Mesendoderm (in vitro differentiated cells): ENCODE measurements at regions not wholly inside any gene's neighbourhood (a gene's known extent, or its start where the extent isn't known, plus 50 kb on each side); places are given as distances from the start of the nearest gene placed in this dataset.

ENCODE experiments used
- DNase-seq: peaks from one replicate; pipeline ENCODE4 v3.0.0; 2013
- H2AK5ac ChIP-seq: 2 replicates; pipeline ENCODE4 v1.6.1; 2013; ENCODE audit warnings: low read length, inconsistent platforms
- H2BK120ac ChIP-seq: 2 replicates; pipeline ENCODE4 v1.6.1; 2013; ENCODE audit warnings: low read depth, mild to moderate bottlenecking, low read length, moderate library complexity, mixed read lengths
- H2BK15ac ChIP-seq: replicated peaks from 2 replicates; pipeline ENCODE4 v1.6.1; 2013; ENCODE audit warnings: low read depth, mild to moderate bottlenecking, moderate library complexity
- H2BK5ac ChIP-seq: 2 replicates; pipeline ENCODE4 v1.6.1; 2013; ENCODE audit warnings: low read length, inconsistent platforms
- H3K18ac ChIP-seq: 2 replicates; pipeline ENCODE4 v1.6.1; 2013; ENCODE audit warnings: mild to moderate bottlenecking, low read length, mixed read lengths
- H3K23ac ChIP-seq: one replicate; pipeline ENCODE4 v1.6.1; 2013; ENCODE audit warnings: low read length
- H3K27ac ChIP-seq: 2 replicates; pipeline ENCODE4 v1.5.1; 2013; ENCODE audit warnings: low read depth, mild to moderate bottlenecking, inconsistent platforms, low read length, moderate library complexity
- H3K27me3 ChIP-seq: 2 replicates; pipeline ENCODE4 v1.6.1; 2013; ENCODE audit warnings: low read length, control low read depth, mild to moderate bottlenecking, inconsistent platforms; ENCODE audit not compliant: insufficient read depth, poor library complexity
- H3K36me3 ChIP-seq: 2 replicates; pipeline ENCODE4 v1.6.1; 2013; ENCODE audit warnings: low read length, inconsistent platforms; ENCODE audit not compliant: control insufficient read depth, insufficient read depth
- H3K4ac ChIP-seq: one replicate; pipeline ENCODE4 v1.6.1; 2013; ENCODE audit warnings: low read depth, mild to moderate bottlenecking, low read length, moderate library complexity
- H3K4me1 ChIP-seq: 2 replicates; pipeline ENCODE4 v1.6.1; 2013; ENCODE audit warnings: low read depth, low read length, inconsistent platforms; ENCODE audit not compliant: control insufficient read depth
- H3K4me2 ChIP-seq: 2 replicates; pipeline ENCODE4 v1.6.1; 2013; ENCODE audit warnings: low read length
- H3K4me3 ChIP-seq: 2 replicates; pipeline ENCODE4 v1.5.1; 2013; ENCODE audit warnings: mild to moderate bottlenecking, low read length
- H3K56ac ChIP-seq: one replicate; pipeline ENCODE4 v1.6.1; 2013; ENCODE audit warnings: low read length
- H3K79me1 ChIP-seq: 2 replicates; pipeline ENCODE4 v1.6.1; 2013; ENCODE audit warnings: low read length, inconsistent platforms
- H3K79me2 ChIP-seq: 2 replicates; pipeline ENCODE4 v1.6.1; 2013; ENCODE audit warnings: mild to moderate bottlenecking, low read length; ENCODE audit not compliant: control insufficient read depth, insufficient read depth
- H3K9ac ChIP-seq: 2 replicates; pipeline ENCODE4 v1.6.1; 2013; ENCODE audit warnings: low read length, inconsistent platforms
- H4K5ac ChIP-seq: one replicate; pipeline ENCODE4 v1.6.1; 2013; ENCODE audit warnings: low read length
- H4K8ac ChIP-seq: one replicate; pipeline ENCODE4 v1.6.1; 2013; ENCODE audit warnings: low read depth, mild to moderate bottlenecking, control low read depth, low read length, moderate library complexity
- WGBS: extraction: QIAGEN DNeasy Blood & Tissue Kit; methylation state at CpG from one replicate; pipeline ENCODE4 v1.1.7; 2013; ENCODE audit warnings: low lambda C conversion rate, missing lambda C conversion rate; ENCODE audit not compliant: insufficient coverage; ENCODE audit errors: extremely low coverage; 5-methylcytosine and 5-hydroxymethylcytosine counted together

DNA sequence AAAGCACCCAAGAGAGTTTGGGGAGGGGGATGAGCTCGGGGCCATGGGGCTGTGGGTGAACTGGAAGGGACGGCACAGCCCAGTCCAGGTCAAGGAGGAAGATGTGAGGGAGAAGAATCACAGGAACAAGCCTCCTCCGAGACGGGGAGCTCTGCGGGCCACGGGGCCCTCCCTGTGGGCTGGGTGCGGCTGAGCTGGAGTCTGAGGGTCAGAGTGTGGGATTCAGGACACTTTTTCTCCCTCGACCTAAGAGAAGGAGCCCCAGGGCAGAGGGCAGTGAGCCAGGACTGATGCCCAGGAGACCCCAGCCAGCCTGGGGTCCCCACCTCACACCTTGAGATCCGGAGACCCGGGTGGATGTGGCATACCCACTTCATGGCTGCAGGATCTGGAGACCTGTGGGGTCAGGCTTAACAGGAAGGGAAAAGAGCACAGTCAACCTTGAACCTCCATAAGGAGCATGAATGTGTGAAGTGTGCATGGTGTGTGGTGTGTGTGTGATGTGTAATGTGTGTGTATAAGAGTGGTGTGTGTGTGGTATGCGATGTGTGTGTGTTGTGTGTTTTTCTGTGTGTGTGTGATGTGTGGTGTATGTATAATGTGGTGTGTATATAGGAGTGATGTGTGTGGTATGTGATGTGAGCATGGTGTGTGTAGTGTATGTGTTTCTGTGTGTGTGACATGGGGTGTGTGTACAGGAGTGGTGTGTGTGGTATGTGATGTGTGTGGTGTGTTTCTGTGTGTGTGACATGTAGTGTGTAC, 504.6 kb downstream of the BRD1 start:
- Histone ChIP-seq H3K9ac (no peak overlapping the region), H3K36me3 (no peaks in the 10 kb centered on the region), H4K5ac (no peak overlapping the region), H2BK15ac (no peak overlapping the region), H3K4me3 (no peak overlapping the region), H3K27ac (no peak overlapping the region), H3K23ac (no peak overlapping the region), H3K79me1 (no peaks in the 10 kb centered on the region), H3K18ac (no peak overlapping the region), H3K4ac (no peak overlapping the region), H2BK120ac (no peak overlapping the region), H3K27me3 (no peaks in the 10 kb centered on the region), H3K79me2 (no peaks in the 10 kb centered on the region), H4K8ac (no peak overlapping the region), H3K4me2 (no peak overlapping the region), H3K56ac (no peak overlapping the region), H3K4me1 (no peaks in the 10 kb centered on the region), H2BK5ac (no peak overlapping the region), H2AK5ac (no peak overlapping the region)
- WGBS, result 100% methylated on average over 1 of the region's 11 CpGs
- DNase-seq, result no peak

DNA sequence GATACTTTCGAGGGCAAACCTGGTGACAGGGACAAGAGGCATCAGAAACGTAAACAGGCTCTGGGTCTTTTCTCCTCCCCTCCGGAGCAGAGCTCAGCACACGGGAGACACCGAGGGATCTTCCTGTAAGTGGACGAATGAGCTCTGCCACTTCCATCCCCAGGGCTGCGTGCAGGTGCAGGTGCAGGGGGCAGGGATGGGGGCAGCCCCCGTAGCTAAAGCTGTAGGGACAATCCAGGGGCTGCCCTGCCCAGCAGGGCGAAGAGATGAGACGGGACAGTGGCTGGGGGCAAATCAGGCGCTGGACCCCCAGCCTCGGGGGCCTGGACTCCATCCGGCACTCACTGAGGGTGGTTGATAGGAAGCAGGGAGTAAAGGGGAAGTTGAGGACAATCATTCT, 505.4 kb downstream of the BRD1 start:
- H3K4me1 ChIP-seq, result no peaks in the 10 kb centered on the region
- DNase-seq, result no peak
- H3K27ac ChIP-seq, result no peak overlapping the region
- no peaks in the 10 kb centered on the region for H3K27me3 ChIP-seq
- H3K4ac ChIP-seq, result no peak overlapping the region
- no peak overlapping the region for H3K56ac ChIP-seq
- no peak overlapping the region for H3K4me2 ChIP-seq
- H3K9ac ChIP-seq, result no peak overlapping the region
- no peaks in the 10 kb centered on the region for H3K79me2 ChIP-seq
- H2BK5ac ChIP-seq, result no peak overlapping the region
- H3K36me3 ChIP-seq, result no peaks in the 10 kb centered on the region
- no peak overlapping the region for H3K4me3 ChIP-seq
- no CpG with 5 or more reads among the region's 13 CpGs for WGBS
- H3K23ac ChIP-seq, result no peak overlapping the region
- H3K18ac ChIP-seq, result no peak overlapping the region
- no peak overlapping the region for H4K5ac ChIP-seq
- no peak overlapping the region for H2AK5ac ChIP-seq
- no peak overlapping the region for H2BK15ac ChIP-seq
- H2BK120ac ChIP-seq, result no peak overlapping the region
- no peak overlapping the region for H4K8ac ChIP-seq
- no peaks in the 10 kb centered on the region for H3K79me1 ChIP-seq

DNA sequence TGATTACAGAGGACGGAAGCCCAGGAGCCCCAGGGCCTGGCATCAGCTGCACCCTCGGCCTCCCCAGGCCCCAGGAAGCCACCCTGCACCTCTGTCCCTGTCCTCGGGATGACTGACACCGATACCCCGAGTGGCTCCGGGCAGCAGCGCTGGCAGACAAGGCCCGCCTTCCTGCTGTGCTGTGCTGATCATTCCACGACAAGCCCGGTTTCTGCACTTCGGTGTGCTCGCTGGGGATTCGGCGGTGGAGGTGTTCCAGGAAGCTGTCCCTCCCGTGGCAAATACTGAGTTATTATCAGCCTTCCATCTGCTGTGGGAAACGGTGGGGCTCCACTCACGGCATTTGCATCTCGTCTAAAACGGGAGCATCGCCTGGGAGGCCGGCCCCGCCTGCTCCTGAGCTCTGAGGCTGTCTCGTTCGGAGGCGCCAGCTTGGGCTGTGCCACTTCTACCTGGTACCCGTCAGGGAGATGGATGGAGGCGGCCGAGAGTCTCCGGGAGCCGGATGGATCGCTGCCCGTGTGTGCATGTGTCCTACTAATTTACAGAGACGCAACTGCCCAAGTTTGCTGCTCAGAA, 506.1 kb downstream of the BRD1 start:
- no peak overlapping the region for H2AK5ac ChIP-seq
- no peaks in the 10 kb centered on the region for H3K4me1 ChIP-seq
- no peak for DNase-seq
- no CpG with 5 or more reads among the region's 33 CpGs for whole genome bisulfite sequencing
- H3K79me1 ChIP-seq, result no peaks in the 10 kb centered on the region
- no peak overlapping the region for H3K27ac ChIP-seq
- H3K23ac ChIP-seq, result no peak overlapping the region
- no peaks in the 10 kb centered on the region for H3K79me2 ChIP-seq
- H4K8ac ChIP-seq, result no peak overlapping the region
- H3K56ac ChIP-seq, result no peak overlapping the region
- H2BK15ac ChIP-seq, result no peak overlapping the region
- no peak overlapping the region for H2BK5ac ChIP-seq
- no peak overlapping the region for H3K9ac ChIP-seq
- H3K36me3 ChIP-seq, result no peaks in the 10 kb centered on the region
- no peak overlapping the region for H2BK120ac ChIP-seq
- H3K27me3 ChIP-seq, result no peaks in the 10 kb centered on the region
- H4K5ac ChIP-seq, result no peak overlapping the region
- H3K18ac ChIP-seq, result no peak overlapping the region
- no peak overlapping the region for H3K4me2 ChIP-seq
- no peak overlapping the region for H3K4me3 ChIP-seq
- H3K4ac ChIP-seq, result no peak overlapping the region

DNA sequence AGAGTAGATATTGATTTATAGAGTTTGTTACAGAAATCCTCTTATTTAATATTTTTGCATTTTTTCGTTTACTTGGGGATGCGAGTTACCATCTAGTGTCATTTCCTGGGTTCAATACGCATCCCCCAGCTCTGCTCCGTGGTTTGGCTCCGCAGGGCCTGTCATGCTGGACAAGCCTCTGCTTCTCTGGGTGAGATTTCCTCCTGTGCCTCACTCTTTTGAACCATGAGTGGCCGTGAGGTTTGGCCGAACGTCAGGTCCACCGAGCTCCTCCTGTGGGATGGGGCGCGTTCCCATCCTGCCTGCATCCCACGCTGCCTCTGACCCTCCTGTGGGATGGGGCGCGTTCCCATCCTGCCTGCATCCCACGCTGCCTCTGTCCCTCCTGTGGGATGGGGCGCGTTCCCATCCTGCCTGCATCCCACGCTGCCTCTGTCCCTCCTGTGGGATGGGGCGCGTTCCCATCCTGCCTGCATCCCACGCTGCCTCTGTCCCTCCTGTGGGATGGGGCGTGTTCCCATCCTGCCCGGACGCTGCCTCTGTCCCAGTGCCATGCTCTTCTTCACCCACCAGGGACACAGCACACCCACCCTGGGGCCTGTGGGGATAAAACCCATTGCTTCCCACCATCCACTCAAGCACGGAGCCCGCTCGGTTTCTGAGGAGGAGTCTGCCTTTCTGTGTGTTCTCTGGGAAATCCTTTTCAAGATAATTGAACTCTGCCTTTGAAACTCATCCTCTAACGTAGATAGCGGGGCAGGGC, 506.8 kb downstream of the BRD1 start:
- no peak overlapping the region for H4K8ac ChIP-seq
- no peaks in the 10 kb centered on the region for H3K36me3 ChIP-seq
- H2BK5ac ChIP-seq, result no peak overlapping the region
- no peak overlapping the region for H3K4ac ChIP-seq
- no peaks in the 10 kb centered on the region for H3K79me2 ChIP-seq
- no peak overlapping the region for H2AK5ac ChIP-seq
- H2BK120ac ChIP-seq, result no peak overlapping the region
- H3K9ac ChIP-seq, result no peak overlapping the region
- no peak overlapping the region for H3K23ac ChIP-seq
- H3K4me1 ChIP-seq, result no peaks in the 10 kb centered on the region
- no peak overlapping the region for H4K5ac ChIP-seq
- no peak for DNase-seq
- H3K27me3 ChIP-seq, result no peaks in the 10 kb centered on the region
- no peak overlapping the region for H3K4me2 ChIP-seq
- no peaks in the 10 kb centered on the region for H3K79me1 ChIP-seq
- no peak overlapping the region for H3K18ac ChIP-seq
- no peak overlapping the region for H3K27ac ChIP-seq
- H3K56ac ChIP-seq, result no peak overlapping the region
- WGBS, result no CpG with 5 or more reads among the region's 29 CpGs
- H3K4me3 ChIP-seq, result no peak overlapping the region
- no peak overlapping the region for H2BK15ac ChIP-seq

DNA sequence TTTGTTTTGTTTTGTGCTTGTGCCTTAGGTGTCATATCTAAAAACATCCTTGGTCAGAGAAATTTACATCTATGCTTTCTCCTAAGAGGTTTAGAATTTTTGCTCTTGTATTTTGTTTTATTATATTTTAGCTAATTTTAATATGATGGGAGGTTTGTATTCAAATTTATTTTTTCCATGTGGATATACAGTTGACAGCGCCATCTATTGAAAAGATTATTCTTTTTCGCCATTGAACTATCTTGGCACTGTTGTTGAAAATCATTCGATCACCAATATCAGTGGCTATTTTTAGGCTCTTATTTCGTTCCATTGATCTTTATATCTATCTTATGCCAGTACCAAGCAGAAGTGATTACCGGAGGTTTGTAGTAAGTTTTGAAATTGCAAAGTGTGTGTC, 510.3 kb downstream of the BRD1 start:
- Histone ChIP-seq H3K27ac (no peak overlapping the region), H3K4ac (no peak overlapping the region), H3K4me3 (no peak overlapping the region), H3K4me2 (no peak overlapping the region), H2BK5ac (no peak overlapping the region), H4K8ac (no peak overlapping the region), H3K18ac (no peak overlapping the region), H3K79me2 (no peaks in the 10 kb centered on the region), H2BK120ac (no peak overlapping the region), H3K56ac (no peak overlapping the region), H3K9ac (no peak overlapping the region), H3K27me3 (no peaks in the 10 kb centered on the region), H3K4me1 (no peaks in the 10 kb centered on the region), H2AK5ac (no peak overlapping the region), H3K79me1 (no peaks in the 10 kb centered on the region), H3K36me3 (no peaks in the 10 kb centered on the region), H3K23ac (no peak overlapping the region), H4K5ac (no peak overlapping the region), H2BK15ac (no peak overlapping the region)
- DNase-seq, result no peak
- no CpG with 5 or more reads among the region's 5 CpGs for WGBS
